Neuronal stem cell (in vitro differentiated cells): ENCODE measurements at regions not wholly inside any gene's neighbourhood (a gene's known extent, or its start where the extent isn't known, plus 50 kb on each side); places are given as distances from the start of the nearest gene placed in this dataset.
"Not testable (repeated sequence)": the region's sequence is repeated elsewhere in the genome, so short reads cannot be mapped to it uniquely, and the experiment has no call there.

Experiments
- DNase-seq: peaks from one replicate; pipeline ENCODE4 v3.0.0-alpha.2; 2013; ENCODE audit warnings: low spot score
- H2AFZ ChIP-seq: one replicate; pipeline ENCODE4 v1.6.1; 2013; ENCODE audit warnings: mild to moderate bottlenecking, low read length, inconsistent platforms
- H2AK5ac ChIP-seq: 2 replicates; pipeline ENCODE4 v1.6.1; 2013; ENCODE audit warnings: low read depth, mild to moderate bottlenecking, inconsistent platforms, low read length, moderate library complexity, mixed read lengths
- H2BK120ac ChIP-seq: 2 replicates; pipeline ENCODE4 v1.6.1; 2013; ENCODE audit warnings: low read depth, mild to moderate bottlenecking, inconsistent platforms, low read length, moderate library complexity, mixed read lengths
- H2BK12ac ChIP-seq: one replicate; pipeline ENCODE4 v1.6.1; 2013; ENCODE audit warnings: low read length, inconsistent platforms
- H2BK15ac ChIP-seq: 2 replicates; pipeline ENCODE4 v1.6.1; 2013; ENCODE audit warnings: mild to moderate bottlenecking, low read length, inconsistent platforms, mixed read lengths
- H2BK5ac ChIP-seq: one replicate; pipeline ENCODE4 v1.6.1; 2013; ENCODE audit warnings: inconsistent platforms, mild to moderate bottlenecking, low read length, moderate library complexity
- H3K14ac ChIP-seq: one replicate; pipeline ENCODE4 v1.6.1; 2013; ENCODE audit warnings: low read length, inconsistent platforms
- H3K18ac ChIP-seq: 2 replicates; pipeline ENCODE4 v1.6.1; 2013; ENCODE audit warnings: low read length, inconsistent platforms
- H3K23ac ChIP-seq: 2 replicates; pipeline ENCODE4 v1.6.1; 2013; ENCODE audit warnings: low read depth, mild to moderate bottlenecking, mixed read lengths, low read length, inconsistent platforms; ENCODE audit not compliant: poor library complexity
- H3K27ac ChIP-seq: replicated peaks from 3 replicates; pipeline ENCODE4 v1.5.1; 2013; ENCODE audit warnings: low read length, inconsistent platforms
- H3K27me3 ChIP-seq, 3 experiments: 2 replicates each; pipeline ENCODE4 v1.6.1; 2013; ENCODE audit warnings: low read length in 3 of 3, mild to moderate bottlenecking in 2 of 3, inconsistent platforms in 1 of 3, low read depth in 1 of 3, mixed read lengths in 1 of 3, moderate library complexity in 1 of 3; ENCODE audit not compliant: control insufficient read depth in 3 of 3, insufficient read depth in 3 of 3
- H3K36me3 ChIP-seq, 2 donors: replicated peaks in 1 of 2; 2 replicates each; pipeline ENCODE4 v1.6.1; 2013; ENCODE audit warnings: low read length in 2 of 2; ENCODE audit not compliant: control insufficient read depth in 2 of 2, insufficient read depth in 2 of 2
- H3K4ac ChIP-seq: 2 replicates; pipeline ENCODE4 v1.6.1; 2013; ENCODE audit warnings: inconsistent platforms, mild to moderate bottlenecking, low read length, moderate library complexity
- H3K4me1 ChIP-seq, 2 donors: 1 replicate in 1 of 2; 2 replicates in 1 of 2; pipeline ENCODE4 v1.6.1; 2013; ENCODE audit warnings: low read length in 2 of 2, low read depth in 1 of 2; ENCODE audit not compliant: control insufficient read depth in 2 of 2, insufficient read depth in 1 of 2
- H3K4me2 ChIP-seq: one replicate; pipeline ENCODE4 v1.6.1; 2013; ENCODE audit warnings: mild to moderate bottlenecking, low read length, inconsistent platforms; ENCODE audit not compliant: insufficient read depth, poor library complexity, severe bottlenecking
- H3K4me3 ChIP-seq, 2 donors: 2 replicates each; pipeline ENCODE4 v1.5.1; 2013; ENCODE audit warnings: low read length in 2 of 2, mild to moderate bottlenecking in 2 of 2, inconsistent platforms in 1 of 2, moderate library complexity in 1 of 2
- H3K79me1 ChIP-seq: one replicate; pipeline ENCODE4 v1.6.1; 2013; ENCODE audit warnings: low read depth, mild to moderate bottlenecking, inconsistent platforms, low read length, moderate library complexity
- H3K9ac ChIP-seq: one replicate; pipeline ENCODE4 v1.6.1; 2013; ENCODE audit warnings: mild to moderate bottlenecking, low read depth, low read length, inconsistent platforms; ENCODE audit not compliant: poor library complexity
- H3K9me3 ChIP-seq, 2 donors: replicated peaks in 1 of 2; 2 replicates each; pipeline versions ENCODE3 to v1.6.1; 2013; ENCODE audit warnings: low read length in 2 of 2, mild to moderate bottlenecking in 2 of 2, inconsistent platforms in 1 of 2, low read depth in 1 of 2, mixed read lengths in 1 of 2, moderate library complexity in 1 of 2; ENCODE audit not compliant: control insufficient read depth in 2 of 2, insufficient read depth in 1 of 2
- H4K8ac ChIP-seq: one replicate; pipeline ENCODE4 v1.6.1; 2013; ENCODE audit warnings: low read depth, mild to moderate bottlenecking, inconsistent platforms, low read length, moderate library complexity
- H4K91ac ChIP-seq: one replicate; pipeline ENCODE4 v1.6.1; 2013; ENCODE audit warnings: low read length, low read depth, mild to moderate bottlenecking, inconsistent platforms; ENCODE audit not compliant: poor library complexity
- WGBS, 2 donors: extraction: QIAGEN DNeasy Blood & Tissue Kit; methylation state at CpG; one replicate each; pipeline ENCODE4 v1.1.7; 2013; ENCODE audit warnings: missing lambda C conversion rate in 2 of 2, mixed read lengths in 1 of 2; ENCODE audit not compliant: insufficient read length in 2 of 2, insufficient replicate concordance in 1 of 2; ENCODE audit errors: extremely low coverage in 2 of 2; 5-methylcytosine and 5-hydroxymethylcytosine counted together

- no CpG with 5 or more reads among the region's 3 CpGs for WGBS, 2 donors
- H2BK5ac ChIP-seq, H3K79me1 ChIP-seq, H4K8ac ChIP-seq, H3K27me3 ChIP-seq, H3K4ac ChIP-seq, H3K4me1 ChIP-seq, H3K9me3 ChIP-seq, H3K23ac ChIP-seq, H3K9ac ChIP-seq, H3K18ac ChIP-seq, H2BK120ac ChIP-seq, H3K27ac ChIP-seq, H3K14ac ChIP-seq, H2AFZ ChIP-seq, H2BK15ac ChIP-seq, H2AK5ac ChIP-seq, H4K91ac ChIP-seq, H3K4me2 ChIP-seq, H3K36me3 ChIP-seq, DNase-seq, H3K4me3 ChIP-seq, H2BK12ac ChIP-seq: not testable (repeated sequence)
Measured at GRCh38 chr5:44117947-44118346, 271.3 kb downstream of the FGF10 start.

- WGBS, 2 donors, result no CpG with 5 or more reads among the region's 5 CpGs
- H3K4me3 ChIP-seq, H3K79me1 ChIP-seq, H3K27me3 ChIP-seq, H2AK5ac ChIP-seq, H3K4ac ChIP-seq, H2BK5ac ChIP-seq, H3K9ac ChIP-seq, H2AFZ ChIP-seq, H4K91ac ChIP-seq, H3K9me3 ChIP-seq, H3K36me3 ChIP-seq, H2BK15ac ChIP-seq, H3K18ac ChIP-seq, H3K4me1 ChIP-seq, H3K23ac ChIP-seq, DNase-seq, H3K4me2 ChIP-seq, H3K27ac ChIP-seq, H2BK120ac ChIP-seq, H3K14ac ChIP-seq, H4K8ac ChIP-seq, H2BK12ac ChIP-seq: not testable (repeated sequence)
Measured at GRCh38 chr5:44108232-44108631, 281.0 kb downstream of the FGF10 start.

GRCh38 chr5:44099643-44100042 is 289.6 kb downstream of the FGF10 start:
- Histone ChIP-seq H4K8ac (no peak overlapping the region), H3K79me1 (no peaks in the 10 kb centered on the region), H2BK15ac (no peak overlapping the region), H4K91ac (no peak overlapping the region), H3K23ac (no peak overlapping the region), H3K4me1 (no peaks in the 10 kb centered on the region), H2BK5ac (no peak overlapping the region), H3K36me3 (no peaks in the 10 kb centered on the region), H3K4me3 (no peak overlapping the region), H3K9me3 (peaks cover 0 to 4% of the 10 kb centered on the region in 2 donors), H3K18ac (no peak overlapping the region), H3K4me2 (no peak overlapping the region), H3K27me3 (no peaks in the 10 kb centered on the region), H3K9ac (no peak overlapping the region), H3K27ac (no peak overlapping the region), H3K14ac (no peak overlapping the region), H2AK5ac (no peak overlapping the region), H3K4ac (no peak overlapping the region), H2BK120ac (no peak overlapping the region), H2AFZ (no peak overlapping the region), H2BK12ac (no peak overlapping the region)
- WGBS, 2 donors, result no CpG with 5 or more reads among the region's 2 CpGs
- no peak for DNase-seq

- Histone ChIP-seq H2BK120ac (no peak overlapping the region), H3K27ac (no peak overlapping the region), H3K4me1 (no peaks in the 10 kb centered on the region), H3K4ac (no peak overlapping the region), H3K79me1 (no peaks in the 10 kb centered on the region), H4K91ac (no peak overlapping the region), H3K18ac (no peak overlapping the region), H3K36me3 (no peaks in the 10 kb centered on the region), H3K4me2 (no peak overlapping the region), H4K8ac (no peak overlapping the region), H3K9me3 (no peaks in the 10 kb centered on the region), H3K14ac (no peak overlapping the region), H3K27me3 (no peaks in the 10 kb centered on the region), H3K23ac (no peak overlapping the region), H3K4me3 (no peak overlapping the region), H2AK5ac (no peak overlapping the region), H2BK15ac (no peak overlapping the region), H2BK12ac (no peak overlapping the region), H2AFZ (peak overlapping the region; percentile 3), H3K9ac (no peak overlapping the region), H2BK5ac (no peak overlapping the region)
- no CpG with 5 or more reads among the region's 1 CpG for WGBS, 2 donors
- no peak for DNase-seq
Measured at GRCh38 chr5:44089424-44090144, 299.6 kb downstream of the FGF10 start.
